ENCODE measurements at regions not wholly inside any gene's neighbourhood (a gene's known extent, or its start where the extent isn't known, plus 50 kb on each side); places are given as distances from the start of the nearest gene placed in this dataset.

DNA sequence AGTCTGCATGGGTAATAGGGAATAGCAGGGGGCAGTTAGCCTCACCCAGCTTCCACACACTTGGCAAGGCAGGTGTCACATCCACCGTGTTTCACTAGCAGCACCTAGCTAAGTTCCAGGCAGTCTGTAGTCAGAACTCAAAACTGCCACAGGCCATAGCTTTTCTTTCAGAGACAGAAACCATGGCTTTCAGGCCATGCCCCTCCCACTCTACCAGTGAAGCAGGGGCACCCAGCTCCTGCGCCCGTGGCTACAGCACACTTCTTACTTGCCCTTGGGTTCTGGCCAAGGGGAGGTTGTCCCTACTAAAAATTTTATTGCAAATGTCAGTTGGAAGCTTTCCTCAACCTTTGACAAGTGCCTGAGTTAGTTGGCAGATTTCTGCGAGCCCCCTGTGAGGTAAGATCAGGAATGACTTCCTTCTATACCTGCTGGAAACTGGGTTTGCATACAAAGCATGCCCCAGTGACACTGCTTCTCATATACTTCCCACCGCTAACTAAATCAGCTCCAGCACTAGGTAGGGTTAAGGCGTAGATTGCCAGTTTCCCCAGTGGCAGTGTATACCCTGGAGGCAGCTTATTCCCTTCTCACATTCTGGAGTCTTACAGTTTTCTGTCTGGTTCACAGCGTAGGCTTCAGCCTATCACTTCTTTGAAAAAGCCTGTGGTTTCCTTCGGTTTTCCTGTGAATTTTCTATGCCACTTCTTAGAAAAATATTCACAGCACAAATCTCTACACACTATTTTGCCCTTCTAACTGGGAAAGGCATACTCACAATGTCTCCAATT, 139.0 kb upstream of the LUZP2 start:
- H3K27ac ChIP-seq: no peak overlapping the region
- no peak for DNase-seq
- no peaks in the 10 kb centered on the region for H3K9me3 ChIP-seq
- TF ChIP-seq POLR2A (IDR thresholded peaks at IDR 0.05): no peak
- no peak for TF ChIP-seq CTCF (IDR thresholded peaks at IDR 0.05)
- H3K36me3 ChIP-seq: no peaks in the 10 kb centered on the region
- H3K4me1 ChIP-seq: no peaks in the 10 kb centered on the region
- H3K4me3 ChIP-seq: no peak overlapping the region
- no peaks in the 10 kb centered on the region for H3K27me3 ChIP-seq

DNA sequence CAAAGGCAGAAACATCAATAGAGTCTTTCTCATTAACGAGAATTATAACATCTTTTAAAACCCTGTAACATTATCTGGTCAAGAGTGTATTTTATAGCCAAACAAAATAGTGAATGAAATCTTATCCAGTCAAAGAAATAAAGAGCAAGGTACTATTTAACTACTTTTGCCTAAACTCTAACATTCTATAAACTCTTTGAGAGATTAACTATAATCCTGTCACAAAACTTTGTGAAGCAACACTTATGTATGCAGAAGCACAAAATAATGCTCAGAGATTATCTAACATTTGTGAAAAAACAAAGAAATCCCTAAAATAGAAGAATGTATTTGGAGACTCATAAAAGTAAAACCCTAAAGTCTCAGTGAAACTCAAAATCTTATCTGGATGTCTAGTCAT, 124.4 kb upstream of the LUZP2 start:
- no peaks in the 10 kb centered on the region for H3K36me3 ChIP-seq
- no peak for DNase-seq
- no peaks in the 10 kb centered on the region for H3K27me3 ChIP-seq
- H3K4me3 ChIP-seq: no peak overlapping the region
- H3K27ac ChIP-seq: no peak overlapping the region
- no peaks in the 10 kb centered on the region for H3K9me3 ChIP-seq
- no peaks in the 10 kb centered on the region for H3K4me1 ChIP-seq
- no peak for TF ChIP-seq CTCF (IDR thresholded peaks at IDR 0.05)
- TF ChIP-seq POLR2A (IDR thresholded peaks at IDR 0.05): no peak

DNA sequence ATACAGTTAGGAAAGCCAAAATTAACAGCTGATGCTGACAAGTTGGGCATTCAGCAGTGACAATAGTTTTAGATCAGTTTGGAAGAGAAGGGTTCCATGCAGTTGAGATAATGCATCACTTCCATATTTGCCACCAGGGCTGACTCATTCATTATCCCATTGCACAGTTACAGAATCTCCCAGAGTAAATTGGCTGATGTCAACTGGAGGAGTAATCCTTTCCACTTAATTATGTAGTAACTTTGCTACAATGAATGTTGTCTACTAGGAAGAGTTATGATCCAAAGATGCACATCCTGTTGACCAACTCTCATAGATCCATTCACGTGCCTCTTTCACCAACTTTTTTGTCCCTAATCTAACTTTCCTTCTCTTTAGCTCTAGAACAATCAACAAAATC, 123.3 kb upstream of the LUZP2 start:
- H3K27ac ChIP-seq: no peak overlapping the region
- H3K4me1 ChIP-seq: no peaks in the 10 kb centered on the region
- H3K4me3 ChIP-seq: no peak overlapping the region
- TF ChIP-seq CTCF (IDR thresholded peaks at IDR 0.05) (no peak), POLR2A (IDR thresholded peaks at IDR 0.05) (no peak)
- H3K9me3 ChIP-seq: no peaks in the 10 kb centered on the region
- H3K36me3 ChIP-seq: no peaks in the 10 kb centered on the region
- no peak for DNase-seq
- no peaks in the 10 kb centered on the region for H3K27me3 ChIP-seq

- no peaks in the 10 kb centered on the region for H3K9me3 ChIP-seq
These were observed 121.5 kb upstream of the LUZP2 start for GRCh38 chr11:24375351-24375750.

DNA sequence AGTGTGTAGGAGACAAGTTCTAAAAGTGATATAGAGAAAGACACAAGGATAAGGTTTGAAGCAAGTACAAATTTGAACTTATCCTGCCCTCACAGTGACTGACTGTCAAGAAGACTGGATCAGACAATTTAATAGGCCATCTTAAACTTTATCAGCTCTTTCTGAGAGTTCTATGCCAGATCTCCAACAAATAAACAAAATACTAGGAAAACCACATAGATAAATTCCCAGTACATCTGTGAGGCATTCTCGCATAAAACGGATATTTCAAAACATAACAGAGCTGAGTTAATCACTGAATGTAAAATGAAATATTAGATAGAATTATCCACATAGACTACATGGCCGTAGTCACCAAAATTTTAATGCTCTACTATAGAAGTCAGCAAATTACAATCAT, 120.9 kb upstream of the LUZP2 start:
- no peak for TF ChIP-seq CTCF (IDR thresholded peaks at IDR 0.05)
- no peak for TF ChIP-seq POLR2A (IDR thresholded peaks at IDR 0.05)
- no peak overlapping the region for H3K4me3 ChIP-seq
- H3K36me3 ChIP-seq: no peaks in the 10 kb centered on the region
- no peak overlapping the region for H3K27ac ChIP-seq
- no peaks in the 10 kb centered on the region for H3K4me1 ChIP-seq
- no peaks in the 10 kb centered on the region for H3K27me3 ChIP-seq
- DNase-seq: no peak
- no peaks in the 10 kb centered on the region for H3K9me3 ChIP-seq

More at GRCh38 chr11:24375351-24375750, 121.5 kb upstream of the LUZP2 start:
- no peaks in the 10 kb centered on the region for H3K36me3 ChIP-seq
- H3K4me1 ChIP-seq: no peaks in the 10 kb centered on the region
- no peak overlapping the region for H3K4me3 ChIP-seq
- no peak for TF ChIP-seq POLR2A (IDR thresholded peaks at IDR 0.05)
- TF ChIP-seq CTCF (IDR thresholded peaks at IDR 0.05): no peak
- no peak for DNase-seq
- no peaks in the 10 kb centered on the region for H3K27me3 ChIP-seq
- no peak overlapping the region for H3K27ac ChIP-seq
